ENCODE measurements at regions not wholly inside any gene's neighbourhood (a gene's known extent, or its start where the extent isn't known, plus 50 kb on each side); places are given as distances from the start of the nearest gene placed in this dataset.

GRCh38 chr3:40980467-40980866 lies 218.8 kb upstream of the CTNNB1 start:
- Histone ChIP-seq H3K36me3 (no peaks in the 10 kb centered on the region), H3K27ac (no peak overlapping the region), H3K4me3 (no peak overlapping the region), H3K27me3 (no peaks in the 10 kb centered on the region), H3K4me1 (peaks cover 0 to 10% (median 0%) of the 10 kb centered on the region in 3 donors), H3K9me3 (no peaks in the 10 kb centered on the region)
- TF ChIP-seq POLR2A (IDR thresholded peaks at IDR 0.05) (no peak), CTCF (IDR thresholded peaks at IDR 0.05) (no peak)
- 64 to 69% methylated on average over 4 of the region's 4 CpGs for WGBS, 2 donors
- DNase-seq, result no peak
- intact Hi-C loops (cut with DNase I), result no loop called here

- WGBS, 2 donors, result 73 to 100% methylated on average over 1 to 2 of the region's 2 CpGs
- DNase-seq, result no peak
- Histone ChIP-seq H3K36me3 (no peaks in the 10 kb centered on the region), H3K4me3 (no peak overlapping the region), H3K4me1 (no peaks in the 10 kb centered on the region), H3K27ac (no peak overlapping the region), H3K9me3 (no peaks in the 10 kb centered on the region), H3K27me3 (no peaks in the 10 kb centered on the region)
- TF ChIP-seq CTCF (IDR thresholded peaks at IDR 0.05), result no peak
- TF ChIP-seq POLR2A (IDR thresholded peaks at IDR 0.05), result no peak
- intact Hi-C loops (cut with DNase I), result no loop called here
Measured at GRCh38 chr3:40985195-40985594, 214.1 kb upstream of the CTNNB1 start.

GRCh38 chr3:40988468-40988867 lies 210.8 kb upstream of the CTNNB1 start:
- DNase-seq, result no peak
- Histone ChIP-seq H3K27ac (no peak overlapping the region), H3K4me1 (no peaks in the 10 kb centered on the region), H3K9me3 (no peaks in the 10 kb centered on the region), H3K27me3 (no peaks in the 10 kb centered on the region), H3K36me3 (no peaks in the 10 kb centered on the region), H3K4me3 (no peak overlapping the region)
- intact Hi-C loops (cut with DNase I), result no loop called here
- WGBS, 2 donors, result 91 to 100% methylated on average over 1 of the region's 1 CpG
- TF ChIP-seq CTCF (IDR thresholded peaks at IDR 0.05), result no peak

GRCh38 chr3:40989141-40990061 lies 209.9 kb upstream of the CTNNB1 start:
- no peak for DNase-seq
- H3K36me3 ChIP-seq, result no peaks in the 10 kb centered on the region
- no peak overlapping the region for H3K27ac ChIP-seq
- intact Hi-C loops (cut with DNase I), result no loop called here
- no peaks in the 10 kb centered on the region for H3K4me1 ChIP-seq
- TF ChIP-seq CTCF (IDR thresholded peaks at IDR 0.05) (no peak), POLR2A (IDR thresholded peaks at IDR 0.05) (no peak)
- WGBS, 2 donors, result 56 to 60% methylated on average over 5 to 6 of the region's 6 CpGs
- H3K9me3 ChIP-seq, result no peaks in the 10 kb centered on the region
- no peaks in the 10 kb centered on the region for H3K27me3 ChIP-seq
- H3K4me3 ChIP-seq, result no peak overlapping the region

- Histone ChIP-seq H3K4me1 (no peaks in the 10 kb centered on the region), H3K9me3 (no peaks in the 10 kb centered on the region), H3K4me3 (no peak overlapping the region), H3K36me3 (no peaks in the 10 kb centered on the region), H3K27me3 (no peaks in the 10 kb centered on the region), H3K27ac (no peak overlapping the region)
- intact Hi-C loops (cut with DNase I), result no loop called here
- DNase-seq, result no peak
- TF ChIP-seq POLR2A (IDR thresholded peaks at IDR 0.05) (no peak), CTCF (IDR thresholded peaks at IDR 0.05) (no peak)
- 96 to 100% methylated on average over 1 of the region's 1 CpG for WGBS, 2 donors
Measured at GRCh38 chr3:40990062-40990456, 209.2 kb upstream of the CTNNB1 start.

Data from esophagus squamous epithelium (tissue), 5 donors.